ENCODE measurements at regions not wholly inside any gene's neighbourhood (a gene's known extent, or its start where the extent isn't known, plus 50 kb on each side); places are given as distances from the start of the nearest gene placed in this dataset.

DNA sequence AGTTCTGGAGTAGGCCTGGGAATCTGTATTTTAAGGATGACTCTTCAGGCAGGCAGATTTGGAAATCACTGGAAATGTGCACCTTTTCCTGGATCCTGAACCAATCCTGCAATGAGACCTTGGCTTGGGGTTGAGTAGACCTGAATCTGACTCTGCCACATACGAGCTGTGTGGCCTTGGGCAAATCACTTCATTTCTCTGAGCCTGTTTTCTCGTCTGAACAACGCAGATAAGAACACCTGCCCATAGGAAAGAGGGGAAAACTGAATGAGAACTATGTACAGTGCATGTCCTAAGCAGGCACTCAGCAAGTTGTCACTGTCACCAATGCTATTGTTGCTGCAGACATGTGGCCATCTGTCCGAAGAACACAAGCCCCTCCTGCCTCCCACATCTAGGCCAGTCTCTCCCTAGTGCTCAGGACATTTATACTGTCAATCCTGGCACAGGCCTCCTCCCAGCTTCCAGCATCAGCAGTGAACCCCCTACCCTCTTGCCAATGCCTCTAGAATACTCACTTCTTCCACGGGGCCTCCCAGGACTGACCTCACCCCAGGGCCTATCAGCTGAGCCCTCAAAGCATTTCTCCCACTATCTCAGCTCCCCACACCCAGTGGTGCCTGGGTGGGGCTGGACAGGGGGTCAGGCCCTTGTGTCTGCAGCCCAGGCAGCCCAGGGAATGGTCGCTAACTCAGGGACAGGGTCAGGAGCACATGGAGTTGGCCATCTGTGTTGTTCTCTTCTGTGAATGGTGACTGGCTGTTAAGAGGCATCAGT is 88.8 kb upstream of the ZBTB40 start:
- Histone ChIP-seq H3K4me1 (no peaks in the 10 kb centered on the region), H3K36me3 (replicated peaks) (no peaks in the 10 kb centered on the region), H3K9me3 (no peaks in the 10 kb centered on the region), H3K27me3 (ENCODE audit: low read depth) (peaks cover 44% of the 10 kb centered on the region), H3K4me3 (no peak overlapping the region)
- no peak for DNase-seq (ENCODE audit: low spot score in 2 of 2)
- in situ Hi-C loops (cut with MboI; ENCODE audit: low sequenced_read_pairs) = no loop called here

- no peaks in the 10 kb centered on the region for H3K4me1 ChIP-seq
- H3K36me3 ChIP-seq (replicated peaks) = no peaks in the 10 kb centered on the region
- H3K9me3 ChIP-seq = no peaks in the 10 kb centered on the region
- in situ Hi-C loops (cut with MboI; ENCODE audit: low sequenced_read_pairs) = no loop called here
- H3K4me3 ChIP-seq = no peak overlapping the region
- DNase-seq (ENCODE audit: low spot score in 2 of 2) = no peak
- H3K27me3 ChIP-seq (ENCODE audit: low read depth) = peaks cover 45% of the 10 kb centered on the region
These were observed 88.0 kb upstream of the ZBTB40 start for GRCh38 chr1:22363403-22364325.

DNA sequence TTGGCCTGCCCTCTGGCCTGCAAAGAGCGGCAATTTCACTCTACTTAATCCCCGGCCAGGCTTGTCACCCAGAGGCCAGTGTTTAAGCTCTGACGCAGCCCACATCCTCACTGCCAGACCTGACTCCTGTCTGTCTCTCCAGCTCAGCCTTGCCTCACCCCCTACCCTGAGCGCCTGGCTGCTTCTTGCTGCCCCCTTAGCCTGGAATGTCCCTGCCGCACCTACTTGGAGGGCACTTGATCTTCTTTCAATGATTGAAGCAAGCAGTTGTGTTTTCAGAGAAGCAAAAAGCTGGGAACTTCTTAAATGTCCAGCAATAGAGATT is 87.4 kb upstream of the ZBTB40 start:
- H3K4me3 ChIP-seq = no peak overlapping the region
- no peaks in the 10 kb centered on the region for H3K36me3 ChIP-seq (replicated peaks)
- in situ Hi-C loops (cut with MboI; ENCODE audit: low sequenced_read_pairs) = no loop called here
- H3K4me1 ChIP-seq = no peaks in the 10 kb centered on the region
- H3K9me3 ChIP-seq = no peaks in the 10 kb centered on the region
- peaks cover 50% of the 10 kb centered on the region for H3K27me3 ChIP-seq (ENCODE audit: low read depth)
- DNase-seq (ENCODE audit: low spot score in 2 of 2) = no peak

DNA sequence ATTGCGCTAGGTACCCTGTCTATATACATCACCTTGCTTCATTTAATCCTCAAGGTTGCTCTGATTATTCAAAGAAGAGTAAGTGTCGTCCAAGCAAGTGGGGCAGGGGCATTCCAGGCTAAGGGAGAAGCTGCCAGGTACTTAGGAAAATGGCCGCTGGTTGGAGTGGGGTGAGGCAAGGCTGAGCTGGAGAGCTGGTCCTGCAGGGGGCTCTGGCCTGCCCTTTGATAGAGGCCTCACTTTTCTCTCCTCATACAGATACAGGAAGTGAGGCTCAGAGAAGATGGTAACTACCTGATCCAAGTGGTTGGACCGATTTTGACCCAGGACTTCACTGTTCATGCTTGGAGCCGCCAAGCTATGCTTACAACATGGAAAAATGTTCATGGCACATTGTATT is 86.9 kb upstream of the ZBTB40 start:
- H3K4me3 ChIP-seq = no peak overlapping the region
- DNase-seq (ENCODE audit: low spot score in 2 of 2) = no peak
- in situ Hi-C loops (cut with MboI; ENCODE audit: low sequenced_read_pairs) = no loop called here
- H3K27me3 ChIP-seq (ENCODE audit: low read depth) = peaks cover 51% of the 10 kb centered on the region
- no peaks in the 10 kb centered on the region for H3K4me1 ChIP-seq
- no peaks in the 10 kb centered on the region for H3K36me3 ChIP-seq (replicated peaks)
- no peaks in the 10 kb centered on the region for H3K9me3 ChIP-seq

- Histone ChIP-seq H3K9me3 (no peaks in the 10 kb centered on the region), H3K4me1 (no peaks in the 10 kb centered on the region), H3K4me3 (no peak overlapping the region), H3K27me3 (ENCODE audit: low read depth) (peaks cover 50% of the 10 kb centered on the region), H3K36me3 (replicated peaks) (no peaks in the 10 kb centered on the region)
- in situ Hi-C loops (cut with MboI; ENCODE audit: low sequenced_read_pairs) = no loop called here
- DNase-seq (ENCODE audit: low spot score in 2 of 2) = no peak
These were observed 86.0 kb upstream of the ZBTB40 start for GRCh38 chr1:22365331-22366295.

DNA sequence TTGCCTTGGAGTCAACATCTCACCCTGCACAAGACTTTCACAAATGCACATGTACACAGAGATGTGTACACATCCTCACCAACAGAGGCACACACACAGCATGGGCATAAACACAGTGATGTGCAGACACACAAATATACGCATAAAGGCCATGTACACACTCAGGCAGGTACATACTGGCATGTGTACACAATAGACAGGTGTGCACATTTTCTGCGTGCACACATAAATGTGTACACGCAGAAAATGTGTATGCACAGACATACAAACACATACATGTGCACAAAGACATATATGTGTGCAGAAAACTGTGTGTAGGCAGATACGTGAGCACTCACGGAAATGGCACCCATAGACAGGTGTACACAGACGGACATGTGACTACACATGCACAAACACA is 85.3 kb upstream of the ZBTB40 start:
- Histone ChIP-seq H3K36me3 (replicated peaks) (no peaks in the 10 kb centered on the region), H3K9me3 (no peaks in the 10 kb centered on the region), H3K4me1 (no peaks in the 10 kb centered on the region), H3K27me3 (ENCODE audit: low read depth) (peaks cover 45% of the 10 kb centered on the region), H3K4me3 (no peak overlapping the region)
- in situ Hi-C loops (cut with MboI; ENCODE audit: low sequenced_read_pairs) = no loop called here
- no peak for DNase-seq (ENCODE audit: low spot score in 2 of 2)

DNA sequence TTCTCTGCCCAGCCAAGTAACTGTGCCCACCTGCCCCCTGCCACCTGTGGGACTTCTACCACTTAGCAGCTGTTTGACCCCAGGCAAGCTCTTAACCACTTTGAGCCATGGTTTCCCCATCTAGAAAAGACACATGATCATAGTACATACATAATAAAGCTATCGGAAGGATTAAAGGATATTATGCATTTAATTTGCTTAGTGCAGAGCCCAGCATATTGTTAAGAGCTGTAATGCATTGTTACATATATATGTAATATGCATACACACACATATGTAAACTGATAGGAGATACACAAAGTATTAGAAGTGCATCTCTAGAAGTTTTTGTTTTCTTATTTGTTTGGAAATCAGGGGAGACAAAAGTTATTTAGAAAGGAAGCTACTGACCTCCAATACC is 83.5 kb upstream of the ZBTB40 start:
- in situ Hi-C loops (cut with MboI; ENCODE audit: low sequenced_read_pairs) = no loop called here
- no peak for DNase-seq (ENCODE audit: low spot score in 2 of 2)
- H3K9me3 ChIP-seq = no peaks in the 10 kb centered on the region
- peaks cover 41% of the 10 kb centered on the region for H3K27me3 ChIP-seq (ENCODE audit: low read depth)
- no peak overlapping the region for H3K4me3 ChIP-seq
- H3K36me3 ChIP-seq (replicated peaks) = no peaks in the 10 kb centered on the region
- no peaks in the 10 kb centered on the region for H3K4me1 ChIP-seq

GRCh38 chr1:22369294-22370189 is 82.1 kb upstream of the ZBTB40 start:
- in situ Hi-C loops (cut with MboI; ENCODE audit: low sequenced_read_pairs) = no loop called here
- DNase-seq (ENCODE audit: low spot score in 2 of 2) = no peak

DNA sequence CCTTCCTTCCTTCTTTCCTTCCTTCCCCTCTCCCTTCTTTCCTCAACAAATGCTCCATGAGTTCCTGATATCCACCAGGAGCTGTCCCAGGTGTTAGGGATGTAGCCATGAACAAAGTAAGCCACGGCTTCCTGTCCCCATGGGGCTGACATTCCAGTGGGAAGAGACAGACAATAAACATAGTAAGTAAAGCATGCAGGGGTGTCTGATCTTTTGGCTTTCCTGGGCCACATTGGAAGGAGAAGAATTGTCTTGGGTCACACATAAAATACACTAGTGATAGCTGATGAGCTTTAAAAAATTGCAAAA is 81.5 kb upstream of the ZBTB40 start:
- no peaks in the 10 kb centered on the region for H3K4me1 ChIP-seq
- no peak overlapping the region for H3K4me3 ChIP-seq
- H3K27me3 ChIP-seq (ENCODE audit: low read depth) = peaks cover 36% of the 10 kb centered on the region
- in situ Hi-C loops (cut with MboI; ENCODE audit: low sequenced_read_pairs) = no loop called here
- DNase-seq (ENCODE audit: low spot score in 2 of 2) = no peak
- H3K36me3 ChIP-seq (replicated peaks) = no peaks in the 10 kb centered on the region
- no peaks in the 10 kb centered on the region for H3K9me3 ChIP-seq

More at GRCh38 chr1:22369294-22370189, 82.1 kb upstream of the ZBTB40 start:
- H3K4me3 ChIP-seq = no peak overlapping the region
- H3K36me3 ChIP-seq (replicated peaks) = no peaks in the 10 kb centered on the region
- no peaks in the 10 kb centered on the region for H3K4me1 ChIP-seq
- peaks cover 36% of the 10 kb centered on the region for H3K27me3 ChIP-seq (ENCODE audit: low read depth)
- no peaks in the 10 kb centered on the region for H3K9me3 ChIP-seq

DNA sequence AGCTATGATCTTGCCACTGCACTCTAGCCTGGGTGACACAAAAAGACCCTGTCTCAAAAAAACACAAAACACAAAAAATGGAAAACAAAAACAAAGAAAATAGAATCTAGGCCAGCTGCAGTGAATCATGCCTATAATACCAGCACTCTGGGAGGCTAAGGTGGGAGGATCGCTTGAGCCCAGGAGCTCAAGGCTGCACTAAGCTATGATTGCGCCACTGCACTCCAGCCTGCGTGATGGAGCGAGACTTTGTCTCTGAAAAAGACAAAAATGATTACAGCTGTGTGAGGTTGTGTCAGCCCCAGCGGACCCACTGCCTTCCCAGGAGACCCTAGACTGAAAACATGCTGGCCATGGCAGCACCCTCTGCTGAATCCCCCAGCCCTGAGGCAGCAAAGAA is 80.2 kb upstream of the ZBTB40 start:
- H3K4me1 ChIP-seq = no peaks in the 10 kb centered on the region
- H3K9me3 ChIP-seq = no peaks in the 10 kb centered on the region
- no peak overlapping the region for H3K4me3 ChIP-seq
- in situ Hi-C loops (cut with MboI; ENCODE audit: low sequenced_read_pairs) = no loop called here
- no peak for DNase-seq (ENCODE audit: low spot score in 2 of 2)
- H3K36me3 ChIP-seq (replicated peaks) = no peaks in the 10 kb centered on the region
- peaks cover 32% of the 10 kb centered on the region for H3K27me3 ChIP-seq (ENCODE audit: low read depth)

DNA sequence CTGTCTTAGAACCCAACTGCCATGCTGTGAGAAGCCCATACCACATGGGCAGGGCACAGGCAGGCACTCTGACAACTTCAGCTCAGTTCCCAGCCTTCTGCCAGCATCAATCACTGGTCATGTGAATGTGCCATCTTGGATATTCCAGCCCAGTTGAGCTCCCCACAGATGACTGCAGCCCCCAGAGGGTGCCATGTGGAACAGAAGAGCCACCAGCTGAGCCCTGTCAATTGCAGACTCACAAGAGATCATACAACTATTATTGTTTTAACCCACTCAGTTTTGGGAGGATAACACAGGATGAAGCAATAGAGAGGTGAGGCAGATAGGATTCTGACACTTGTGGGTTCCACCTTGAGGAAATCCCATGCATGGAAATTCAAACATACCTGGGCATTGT is 78.4 kb upstream of the ZBTB40 start:
- DNase-seq (ENCODE audit: low spot score in 2 of 2) = no peak
- Histone ChIP-seq H3K9me3 (no peaks in the 10 kb centered on the region), H3K36me3 (replicated peaks) (no peaks in the 10 kb centered on the region), H3K4me1 (no peaks in the 10 kb centered on the region), H3K27me3 (ENCODE audit: low read depth) (peaks cover 18% of the 10 kb centered on the region), H3K4me3 (no peak overlapping the region)
- in situ Hi-C loops (cut with MboI; ENCODE audit: low sequenced_read_pairs) = no loop called here

- in situ Hi-C loops (cut with MboI; ENCODE audit: low sequenced_read_pairs) = no loop called here
- H3K9me3 ChIP-seq = no peaks in the 10 kb centered on the region
- no peak overlapping the region for H3K4me3 ChIP-seq
- peaks cover 14% of the 10 kb centered on the region for H3K27me3 ChIP-seq (ENCODE audit: low read depth)
- no peaks in the 10 kb centered on the region for H3K36me3 ChIP-seq (replicated peaks)
- DNase-seq (ENCODE audit: low spot score in 2 of 2) = no peak
- H3K4me1 ChIP-seq = no peaks in the 10 kb centered on the region
These were observed 77.7 kb upstream of the ZBTB40 start for GRCh38 chr1:22374001-22374400.

- Histone ChIP-seq H3K4me1 (no peaks in the 10 kb centered on the region), H3K27me3 (ENCODE audit: low read depth) (peaks cover 3% of the 10 kb centered on the region), H3K4me3 (no peak overlapping the region), H3K36me3 (replicated peaks) (no peaks in the 10 kb centered on the region), H3K9me3 (no peaks in the 10 kb centered on the region)
- DNase-seq (ENCODE audit: low spot score in 2 of 2) = no peak
- in situ Hi-C loops (cut with MboI; ENCODE audit: low sequenced_read_pairs) = no loop called here
These were observed 76.0 kb upstream of the ZBTB40 start for GRCh38 chr1:22375601-22376000.
